Liver (tissue), 8 donors: ENCODE measurements at regions not wholly inside any gene's neighbourhood (a gene's known extent, or its start where the extent isn't known, plus 50 kb on each side); places are given as distances from the start of the nearest gene placed in this dataset.

Experiments used
- DNase-seq: peaks from one replicate; pipeline ENCODE4 v3.0.0-alpha.2; 2017; ENCODE audit warnings: low spot score
- H3K27ac ChIP-seq, 2 donors: one replicate each; pipeline ENCODE4 v1.7.0; 2013; ENCODE audit warnings: inconsistent platforms in 2 of 2, low read length in 2 of 2, control low read depth in 1 of 2, low read depth in 1 of 2, mild to moderate bottlenecking in 1 of 2
- H3K27me3 ChIP-seq, 4 donors: one replicate each; pipeline versions ENCODE4 v1.6.1 to v1.7.0; 2013; ENCODE audit warnings: low read length in 3 of 4, inconsistent platforms in 1 of 4, mild to moderate bottlenecking in 1 of 4, moderate library complexity in 1 of 4; ENCODE audit not compliant: control insufficient read depth in 4 of 4, insufficient read depth in 4 of 4
- H3K36me3 ChIP-seq, 4 donors: one replicate each; pipeline versions ENCODE4 v1.6.1 to v1.7.0; 2013; ENCODE audit warnings: low read length in 3 of 4, mild to moderate bottlenecking in 3 of 4, low read depth in 1 of 4, moderate library complexity in 1 of 4; ENCODE audit not compliant: control insufficient read depth in 4 of 4, insufficient read depth in 3 of 4
- H3K4me1 ChIP-seq, 4 donors: one replicate each; pipeline versions ENCODE4 v1.6.1 to v1.7.0; 2013; ENCODE audit warnings: low read length in 3 of 4, mild to moderate bottlenecking in 3 of 4, moderate library complexity in 1 of 4; ENCODE audit not compliant: control insufficient read depth in 4 of 4, insufficient read depth in 4 of 4
- H3K4me3 ChIP-seq, 3 donors: one replicate each; pipeline versions ENCODE4 v1.6.1 to v1.7.0; 2013; ENCODE audit warnings: low read length in 3 of 3, control low read depth in 1 of 3, low read depth in 1 of 3, mild to moderate bottlenecking in 1 of 3
- H3K9ac ChIP-seq, 2 donors: one replicate each; pipeline ENCODE4 v1.7.0; 2013; ENCODE audit warnings: low read length in 2 of 2, mild to moderate bottlenecking in 2 of 2, moderate library complexity in 2 of 2, control low read depth in 1 of 2, low read depth in 1 of 2
- H3K9me3 ChIP-seq, 4 donors: one replicate each; pipeline versions ENCODE4 v1.6.1 to v1.7.0; 2013; ENCODE audit warnings: low read length in 3 of 4; ENCODE audit not compliant: control insufficient read depth in 4 of 4
- ATF3 ChIP-seq: IDR thresholded peaks from 2 replicates; pipeline ENCODE4 v1.6.1; 2016; ENCODE audit warnings: antibody characterized with exemption
- CTCF ChIP-seq: fragments of 150-350 bp; IDR thresholded peaks from 2 replicates; pipeline ENCODE4 v1.5.1; 2017; ENCODE audit warnings: improper control_type of control experiment, low read depth, low read length; ENCODE audit not compliant: missing input control
- EGR1 ChIP-seq, 2 donors: IDR thresholded peaks; 2 replicates each; pipeline ENCODE4 v1.6.1; 2016 to 2018; ENCODE audit warnings: antibody characterized with exemption in 2 of 2, low read depth in 2 of 2
- FOXA1 ChIP-seq: IDR thresholded peaks from 2 replicates; pipeline ENCODE4 v1.6.1; 2016; ENCODE audit warnings: antibody characterized with exemption
- GABPA ChIP-seq, 2 donors: IDR thresholded peaks in 1 of 2; conservative IDR thresholded peaks in 1 of 2; 2 replicates each; pipeline ENCODE4 v1.6.1; 2016; ENCODE audit warnings: antibody characterized with exemption in 2 of 2, mild to moderate bottlenecking in 1 of 2, moderate library complexity in 1 of 2
- HNF4A ChIP-seq, 2 donors: conservative IDR thresholded peaks; 2 replicates each; pipeline ENCODE4 v1.6.1; 2016; ENCODE audit warnings: antibody characterized with exemption in 2 of 2, mild to moderate bottlenecking in 2 of 2
- HNF4G ChIP-seq: IDR thresholded peaks from 2 replicates; pipeline ENCODE4 v1.6.1; 2016; ENCODE audit warnings: antibody characterized with exemption
- JUND ChIP-seq, 2 donors: IDR thresholded peaks; 2 replicates each; pipeline ENCODE4 v1.6.1; 2016; ENCODE audit warnings: antibody characterized with exemption in 2 of 2
- NR2F2 ChIP-seq: IDR thresholded peaks from 2 replicates; pipeline ENCODE4 v1.6.1; 2016; ENCODE audit warnings: antibody characterized with exemption
- REST ChIP-seq: IDR thresholded peaks from 2 replicates; pipeline ENCODE4 v1.6.1; 2016; ENCODE audit warnings: antibody characterized with exemption, mild to moderate bottlenecking
- TAF1 ChIP-seq: conservative IDR thresholded peaks from 2 replicates; pipeline ENCODE4 v1.6.1; 2016; ENCODE audit warnings: antibody characterized with exemption, mild to moderate bottlenecking
- WGBS: extraction: QIAGEN DNeasy Blood & Tissue Kit; methylation state at CpG from one replicate; pipeline ENCODE4 v1.1.7; 2013; 5-methylcytosine and 5-hydroxymethylcytosine counted together
- donor health status: healthy.
- donor health status: healthy.
- donor health status: healthy.
- donor health status: healthy.
- donor health status: healthy.

- Histone ChIP-seq H3K27me3 (no peaks in the 10 kb centered on the region), H3K4me3 (no peak overlapping the region), H3K36me3 (no peaks in the 10 kb centered on the region), H3K9me3 (peaks cover 0 to 3% (median 0%) of the 10 kb centered on the region in 4 donors), H3K9ac (no peak overlapping the region), H3K4me1 (no peaks in the 10 kb centered on the region), H3K27ac (no peak overlapping the region)
- no peak for TF ChIP-seq TAF1
- TF ChIP-seq NR2F2: no peak
- no peak for TF ChIP-seq HNF4G
- no peak for TF ChIP-seq ATF3
- no peak for TF ChIP-seq HNF4A (conservative IDR thresholded peaks at IDR 0.05)
- no peak for TF ChIP-seq EGR1 (IDR thresholded peaks at IDR 0.05; ENCODE audit: low read depth in 2 of 2)
- no peak for TF ChIP-seq CTCF
- no peak for TF ChIP-seq REST
- TF ChIP-seq GABPA (IDR thresholded peaks at IDR 0.05 in 1 of 2, conservative IDR thresholded peaks at IDR 0.05 in 1 of 2): no peak
- no peak for DNase-seq
These were observed 172.3 kb upstream of the NREP start for GRCh38 chr5:111929261-111929660.

GRCh38 chr5:111928511-111928910 is 171.5 kb upstream of the NREP start:
- H3K9ac ChIP-seq: no peak overlapping the region
- no peak overlapping the region for H3K27ac ChIP-seq
- H3K4me3 ChIP-seq: no peak overlapping the region
- H3K4me1 ChIP-seq: no peaks in the 10 kb centered on the region
- H3K9me3 ChIP-seq: no peaks in the 10 kb centered on the region
- no peaks in the 10 kb centered on the region for H3K27me3 ChIP-seq
- DNase-seq: no peak
- H3K36me3 ChIP-seq: no peaks in the 10 kb centered on the region
- no peak for TF ChIP-seq FOXA1
- no peak for TF ChIP-seq TAF1

- no peaks in the 10 kb centered on the region for H3K27me3 ChIP-seq
- H3K9ac ChIP-seq: no peak overlapping the region
- no peak for DNase-seq
- WGBS: 93% methylated on average over 2 of the region's 2 CpGs
- no peaks in the 10 kb centered on the region for H3K36me3 ChIP-seq
- H3K27ac ChIP-seq: no peak overlapping the region
- H3K4me1 ChIP-seq: no peaks in the 10 kb centered on the region
- no peak for TF ChIP-seq JUND (IDR thresholded peaks at IDR 0.05)
- no peaks in the 10 kb centered on the region for H3K9me3 ChIP-seq
- no peak overlapping the region for H3K4me3 ChIP-seq
These were observed 170.2 kb upstream of the NREP start for GRCh38 chr5:111927191-111927590.
